ENCODE measurements at regions not wholly inside any gene's neighbourhood (a gene's known extent, or its start where the extent isn't known, plus 50 kb on each side); places are given as distances from the start of the nearest gene placed in this dataset.
"Not testable (repeated sequence)": the region's sequence is repeated elsewhere in the genome, so short reads cannot be mapped to it uniquely, and the experiment has no call there.

DNA sequence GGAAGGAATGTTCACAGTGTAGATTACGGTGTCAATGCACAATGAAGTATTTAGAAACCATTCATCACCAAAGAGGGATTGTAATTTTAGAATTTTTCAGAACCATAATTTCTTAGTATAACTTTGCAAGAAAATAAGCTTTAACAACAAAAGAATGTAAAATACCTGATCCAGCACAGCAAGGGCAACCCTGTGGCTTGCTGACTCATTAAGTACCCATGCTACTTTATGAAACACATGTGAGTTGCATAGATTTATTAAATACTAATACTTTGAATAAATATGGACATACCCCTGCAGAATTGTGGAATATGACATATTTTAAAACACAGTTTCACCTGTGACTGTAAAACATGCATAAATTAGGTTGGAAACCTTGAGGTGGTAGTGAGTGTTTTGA lies 281.3 kb downstream of the ZNF248 start:
- DNase-seq: no peak

DNA sequence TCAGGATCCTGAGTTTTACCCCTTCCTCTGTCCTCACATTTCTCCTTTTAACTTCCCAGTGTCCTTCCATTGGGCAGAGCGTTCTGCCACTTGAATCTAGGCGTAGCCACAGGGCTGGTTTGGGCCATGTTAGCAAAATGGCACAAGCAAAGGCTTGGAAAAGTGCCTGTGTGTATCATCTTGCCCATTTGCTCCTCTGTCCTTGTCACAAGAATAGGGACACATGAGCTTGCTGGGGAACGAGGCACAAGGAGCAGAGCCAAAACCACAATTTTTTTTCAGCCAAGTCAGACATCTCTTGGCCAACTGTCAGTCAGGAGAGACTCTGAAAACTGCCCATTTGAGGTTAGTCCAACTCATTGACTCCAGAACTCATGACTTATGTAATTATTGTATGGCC lies 285.2 kb downstream of the ZNF248 start:
- no peak for DNase-seq

DNA sequence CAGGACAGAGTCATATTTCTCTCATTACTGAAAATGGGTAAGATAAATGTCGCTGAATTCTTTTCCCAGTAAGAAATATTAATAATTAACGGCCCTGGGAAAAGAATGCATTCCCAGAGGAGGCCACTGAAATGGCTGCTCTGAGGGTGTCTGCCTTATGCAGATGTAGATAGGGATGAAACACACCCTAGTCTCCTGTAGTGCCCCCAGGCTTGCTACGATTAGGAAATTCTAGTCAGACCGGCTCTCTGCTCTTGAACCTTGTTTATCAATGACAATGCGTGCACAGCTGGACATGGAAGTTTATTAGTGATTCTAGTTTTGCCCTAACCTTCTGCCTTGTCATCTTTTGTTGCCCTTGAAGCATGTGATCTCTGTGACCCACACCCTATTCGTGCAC lies 291.1 kb downstream of the ZNF248 start:
- no peak for DNase-seq

DNA sequence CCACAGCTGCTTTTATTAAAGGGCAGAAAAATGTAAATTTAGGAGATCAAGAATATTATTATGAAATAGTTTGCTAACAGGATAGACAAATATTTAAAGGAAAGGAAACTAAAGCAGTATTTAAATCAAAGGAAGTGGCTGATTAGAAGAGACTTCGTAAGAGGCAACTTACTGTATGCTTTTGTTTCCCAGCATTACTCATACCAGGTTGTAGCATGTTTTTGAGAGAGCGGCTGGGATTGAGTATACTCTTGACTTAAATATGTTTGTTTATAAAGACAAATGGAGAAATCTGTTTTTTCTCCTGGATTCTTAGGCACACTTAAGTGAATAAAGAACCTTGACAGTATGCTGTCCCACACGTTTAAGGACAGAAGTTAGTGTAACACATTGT lies 293.7 kb downstream of the ZNF248 start:
- DNase-seq: no peak

DNA sequence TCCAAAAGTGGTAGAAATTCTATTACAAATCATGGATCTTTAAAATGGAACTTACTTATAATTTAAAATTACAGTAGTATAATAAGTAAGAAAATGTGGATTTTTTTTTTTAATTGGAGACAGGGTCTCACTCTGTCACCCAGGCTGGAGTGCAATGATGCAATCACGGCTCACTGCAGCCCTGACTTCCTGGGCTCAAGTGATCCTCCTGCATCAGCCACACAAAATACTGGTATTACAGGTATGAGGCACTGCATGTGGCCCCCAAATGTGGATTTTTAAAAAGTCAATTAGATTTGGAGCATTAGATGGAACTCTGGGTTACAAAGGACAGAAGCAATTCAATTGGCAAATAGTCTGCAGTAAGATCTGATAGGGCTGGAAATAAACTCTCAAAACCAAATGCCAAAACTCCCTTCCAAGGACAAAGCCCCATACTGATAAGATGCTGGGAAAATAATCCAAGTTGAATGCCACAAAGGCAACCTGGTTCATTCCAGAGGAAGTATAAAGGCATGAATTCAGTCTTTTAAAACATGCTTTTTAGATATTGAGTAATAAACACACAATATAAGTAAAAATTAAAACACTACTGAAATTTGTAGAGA lies 294.2 kb downstream of the ZNF248 start:
- DNase-seq: no peak

DNA sequence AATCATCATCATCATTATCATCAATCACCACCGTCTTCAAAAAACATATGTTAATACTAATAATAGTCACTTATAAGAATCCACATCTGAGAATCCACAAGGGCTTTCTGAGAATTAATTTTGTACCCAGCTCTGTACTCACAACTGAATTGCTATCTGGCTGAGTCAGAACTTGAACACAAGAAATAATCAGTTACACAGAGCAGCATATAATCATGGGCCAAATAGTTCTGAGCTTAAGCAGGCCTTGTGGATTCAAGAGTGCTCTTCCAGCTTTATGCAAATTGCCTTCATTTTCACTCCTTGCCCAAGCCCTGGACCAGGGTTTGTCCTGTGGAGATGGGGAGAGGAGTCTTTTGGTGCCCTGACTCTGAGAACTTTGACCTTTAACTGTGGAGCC lies 304.5 kb downstream of the ZNF248 start:
- DNase-seq: no peak

DNA sequence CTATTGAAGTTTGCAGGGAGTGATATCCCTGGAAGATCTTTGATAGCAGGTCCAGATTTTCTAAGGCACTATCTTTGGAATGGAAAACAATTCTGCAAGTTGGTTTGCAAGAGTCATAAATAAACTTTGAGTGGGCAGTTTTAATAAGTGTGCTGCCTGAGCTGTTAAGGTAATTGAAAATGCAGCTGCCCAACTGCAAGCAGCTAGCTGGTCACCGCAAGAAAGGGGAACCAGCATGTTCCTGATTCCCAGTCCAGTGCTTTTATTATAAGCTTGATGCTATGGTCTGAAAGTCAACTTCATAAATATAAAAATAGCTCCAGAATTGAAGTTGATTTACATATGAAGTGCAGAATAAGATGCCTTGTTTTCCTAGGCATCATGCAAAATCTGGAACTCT lies 308.4 kb downstream of the ZNF248 start:
- DNase-seq: no peak

DNA sequence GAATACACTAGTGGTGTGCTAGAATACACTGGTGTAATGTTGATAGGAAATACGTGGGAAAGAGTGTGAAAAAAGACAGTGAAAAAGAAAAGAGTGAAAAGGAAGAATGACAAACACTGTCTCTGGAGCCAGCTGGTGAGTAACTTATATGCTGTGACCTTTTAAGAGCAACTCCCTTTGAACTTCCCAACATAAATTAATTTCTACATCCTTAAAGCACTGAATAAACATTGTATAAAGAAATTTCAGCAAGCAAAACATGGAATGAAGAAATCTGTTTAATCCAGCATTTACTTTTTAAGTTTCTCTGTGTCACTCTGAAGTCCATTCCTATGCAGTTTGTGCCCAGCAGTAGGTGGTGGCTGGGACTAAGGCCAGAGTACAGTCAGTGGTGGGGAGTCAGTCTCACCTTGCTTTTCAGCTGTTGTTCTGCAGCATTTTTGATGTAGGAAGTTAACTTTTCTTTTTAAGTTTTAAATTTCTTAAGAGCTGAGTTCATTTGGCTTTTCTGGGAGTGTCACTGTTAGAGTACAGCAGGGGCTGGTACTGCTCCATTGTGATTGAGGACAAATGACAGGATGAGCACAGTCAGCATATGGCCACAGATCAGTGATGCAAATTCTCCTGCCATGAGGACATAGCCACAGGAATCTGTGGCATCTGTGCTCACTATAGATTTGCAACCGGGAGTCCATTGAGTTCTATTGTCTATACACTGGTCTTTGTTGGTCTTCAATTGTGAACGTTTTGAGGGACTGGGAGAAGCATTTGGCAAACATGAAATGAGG lies 321.8 kb downstream of the ZNF248 start:
- DNase-seq: no peak

DNA sequence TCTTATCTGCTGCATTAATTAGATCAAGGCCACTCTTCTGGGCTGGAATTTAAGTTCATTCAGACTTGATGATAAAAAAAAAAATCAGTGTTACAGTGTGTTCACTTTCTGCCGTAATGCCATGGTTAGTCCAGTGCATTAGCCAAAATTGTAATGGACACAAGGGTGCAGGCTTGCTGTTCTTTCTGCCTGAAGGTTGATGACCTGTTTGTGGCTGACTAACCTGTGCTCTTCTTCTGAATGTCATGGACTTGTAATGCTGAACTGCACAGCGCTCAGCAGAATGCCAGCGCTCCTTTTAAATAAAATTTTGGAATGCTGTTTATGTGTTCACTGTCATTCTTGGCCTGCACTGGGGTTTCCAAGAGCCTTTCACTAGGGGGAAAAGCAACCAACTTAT lies 323.2 kb downstream of the ZNF248 start:
- no peak for DNase-seq

DNA sequence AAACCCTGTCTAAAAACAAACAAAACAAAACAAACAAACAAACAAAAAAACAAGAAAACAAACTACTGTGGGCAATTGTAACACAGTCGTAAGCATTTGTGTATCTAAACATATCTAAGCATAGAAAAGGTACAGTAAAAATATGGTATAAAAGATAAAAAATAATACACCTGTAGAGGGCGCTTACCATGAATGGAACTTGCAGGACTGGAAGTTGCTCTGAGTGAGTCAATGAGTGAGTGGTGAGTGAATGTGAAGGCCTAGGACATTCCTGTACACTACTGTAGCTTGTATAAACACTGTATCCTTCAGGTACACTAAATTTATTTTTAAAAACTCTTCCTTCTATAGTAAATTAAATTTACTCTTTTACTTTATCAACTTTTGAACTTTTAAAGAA lies 332.0 kb downstream of the ZNF248 start:
- DNase-seq: not testable (repeated sequence)

DNA sequence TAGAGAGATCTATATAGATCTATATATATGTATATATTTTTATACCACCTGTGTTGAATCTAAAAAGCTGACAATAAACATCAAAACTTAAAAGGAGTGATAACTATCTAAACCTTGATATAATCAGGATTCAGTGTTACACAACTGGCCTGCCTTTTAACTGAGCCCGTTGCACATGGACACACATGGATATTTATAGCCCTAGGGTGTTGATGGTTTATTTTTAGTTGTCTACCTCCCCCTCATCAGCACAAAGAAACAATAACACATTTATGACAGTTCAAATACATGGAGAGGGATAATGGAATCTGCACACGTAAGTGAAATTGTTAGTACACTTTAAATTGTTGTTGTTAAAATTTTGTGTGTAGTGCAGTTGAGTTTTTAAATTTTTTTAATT lies 336.9 kb downstream of the ZNF248 start:
- DNase-seq: no peak

DNA sequence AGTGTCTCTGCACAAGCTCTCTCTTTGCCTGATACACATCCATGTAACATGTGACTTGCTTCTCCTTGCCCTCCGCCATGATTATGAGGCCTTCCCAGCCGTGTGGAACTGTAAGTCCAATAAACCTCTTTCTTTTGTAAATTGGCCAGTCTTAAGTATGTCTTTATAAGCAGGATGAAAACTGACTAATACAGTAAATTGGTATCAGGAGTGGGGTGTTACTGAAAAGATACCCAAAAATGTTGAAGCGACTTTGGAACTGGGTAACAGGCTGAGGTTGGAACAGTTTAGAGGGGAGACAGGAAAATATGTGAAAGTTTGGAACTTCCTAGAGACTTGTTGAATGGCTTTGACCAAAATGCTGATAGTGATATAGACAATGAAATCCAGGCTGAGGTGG lies 346.9 kb downstream of the ZNF248 start:
- DNase-seq: not testable (repeated sequence)

DNA sequence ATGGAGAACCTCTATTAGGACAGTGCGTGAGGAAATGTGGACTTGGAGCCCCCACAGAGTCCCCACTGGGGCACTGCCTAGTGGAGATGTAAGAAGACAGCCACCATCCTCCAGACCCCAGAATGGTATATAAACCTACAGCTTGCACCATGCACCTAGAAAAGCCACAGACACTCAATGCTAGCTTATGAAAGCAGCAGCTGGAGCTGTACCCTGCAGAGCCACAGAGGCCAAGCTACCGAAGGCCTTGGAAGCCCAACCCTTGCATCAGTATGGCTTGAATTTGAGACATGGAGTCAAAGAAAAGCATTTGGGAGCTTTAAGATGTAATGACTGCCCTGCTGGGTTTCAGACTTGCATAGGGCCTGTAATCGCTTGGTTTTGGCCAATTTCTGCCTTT lies 361.3 kb downstream of the ZNF248 start:
- DNase-seq: no peak

DNA sequence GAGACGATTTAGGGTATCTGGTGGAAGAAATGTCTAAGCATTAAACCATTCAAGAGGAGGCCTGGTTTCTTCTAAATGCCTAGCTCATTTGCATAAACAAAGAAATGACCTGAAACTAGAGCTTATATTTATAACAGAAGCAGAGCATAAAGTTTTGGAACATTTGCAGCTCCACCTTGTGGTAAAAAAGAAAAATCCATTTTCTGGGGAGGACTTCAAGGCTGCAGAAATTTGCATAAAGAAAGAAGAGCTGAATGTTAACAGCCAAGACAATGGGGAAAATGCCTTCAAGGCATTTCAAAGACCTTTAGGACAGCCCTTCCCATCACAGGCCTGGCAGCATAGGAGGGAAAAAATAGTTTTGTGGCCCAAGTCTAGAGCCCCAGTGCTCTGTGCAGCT lies 362.0 kb downstream of the ZNF248 start:
- DNase-seq: no peak

DNA sequence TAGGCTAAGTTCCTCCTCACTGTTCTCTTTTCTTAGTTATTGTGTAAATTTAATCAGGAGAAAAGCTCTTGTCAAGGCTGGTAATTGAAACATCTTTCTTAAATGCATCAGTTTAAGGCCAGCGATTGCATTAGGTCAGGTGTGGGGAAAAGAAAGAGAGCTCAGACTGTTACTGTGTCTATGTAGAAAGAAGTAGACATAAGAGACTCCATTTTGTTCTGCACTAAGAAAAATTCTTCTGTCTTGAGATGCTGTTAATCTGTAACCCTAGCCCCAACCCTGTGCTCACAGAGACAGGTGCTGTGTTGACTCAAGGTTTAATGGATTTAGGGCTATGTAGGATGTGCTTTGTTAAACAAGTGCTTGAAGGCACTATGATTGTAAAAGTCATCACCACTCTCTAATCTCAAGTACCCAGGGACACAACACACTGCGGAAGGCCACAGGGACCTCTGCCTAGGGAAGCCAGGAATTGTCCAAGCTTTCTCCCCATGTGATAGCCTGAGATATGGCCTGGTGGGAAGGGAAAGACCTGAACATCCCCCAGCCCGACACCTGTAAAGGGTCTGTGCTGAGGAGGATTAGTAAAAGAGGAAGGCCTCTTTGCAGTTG lies 364.1 kb downstream of the ZNF248 start:
- not testable (repeated sequence) for DNase-seq

DNA sequence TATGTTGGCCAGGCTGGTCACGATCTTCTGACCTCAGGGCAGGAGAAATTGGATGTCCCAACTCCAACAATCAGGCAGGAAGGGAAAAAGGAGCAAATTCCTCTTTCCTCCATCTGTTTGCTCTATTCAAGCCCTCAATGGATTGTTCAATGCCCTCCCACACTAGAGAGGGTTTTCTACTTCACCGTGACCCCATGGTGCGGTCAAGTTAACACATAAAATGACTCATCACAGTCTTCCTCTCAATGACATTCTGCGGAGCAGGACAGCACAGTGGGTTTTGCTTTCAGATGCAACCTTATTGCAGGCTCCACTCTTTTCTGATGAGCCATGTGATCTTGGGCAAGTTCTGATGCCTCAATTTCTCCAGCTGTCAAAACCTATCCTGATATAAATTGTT lies 364.9 kb downstream of the ANKRD30A start:
- no peak for DNase-seq

DNA sequence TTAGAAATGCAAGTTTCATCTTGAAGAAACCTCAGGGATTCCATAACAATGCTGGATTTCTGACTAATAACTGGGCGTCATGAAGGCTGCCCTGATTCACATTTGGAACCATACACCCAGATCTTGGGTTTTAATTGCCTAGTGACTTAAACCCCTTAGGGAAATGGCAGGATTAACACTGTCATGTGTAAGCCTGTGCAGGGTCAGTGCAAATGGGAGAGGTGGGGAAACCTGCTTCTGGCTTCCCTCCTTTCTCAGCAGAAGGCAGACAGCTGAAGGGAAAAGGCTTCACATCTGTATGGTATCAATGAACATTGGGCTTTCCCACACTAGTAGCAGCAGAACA lies 364.2 kb downstream of the ANKRD30A start:
- DNase-seq: no peak

DNA sequence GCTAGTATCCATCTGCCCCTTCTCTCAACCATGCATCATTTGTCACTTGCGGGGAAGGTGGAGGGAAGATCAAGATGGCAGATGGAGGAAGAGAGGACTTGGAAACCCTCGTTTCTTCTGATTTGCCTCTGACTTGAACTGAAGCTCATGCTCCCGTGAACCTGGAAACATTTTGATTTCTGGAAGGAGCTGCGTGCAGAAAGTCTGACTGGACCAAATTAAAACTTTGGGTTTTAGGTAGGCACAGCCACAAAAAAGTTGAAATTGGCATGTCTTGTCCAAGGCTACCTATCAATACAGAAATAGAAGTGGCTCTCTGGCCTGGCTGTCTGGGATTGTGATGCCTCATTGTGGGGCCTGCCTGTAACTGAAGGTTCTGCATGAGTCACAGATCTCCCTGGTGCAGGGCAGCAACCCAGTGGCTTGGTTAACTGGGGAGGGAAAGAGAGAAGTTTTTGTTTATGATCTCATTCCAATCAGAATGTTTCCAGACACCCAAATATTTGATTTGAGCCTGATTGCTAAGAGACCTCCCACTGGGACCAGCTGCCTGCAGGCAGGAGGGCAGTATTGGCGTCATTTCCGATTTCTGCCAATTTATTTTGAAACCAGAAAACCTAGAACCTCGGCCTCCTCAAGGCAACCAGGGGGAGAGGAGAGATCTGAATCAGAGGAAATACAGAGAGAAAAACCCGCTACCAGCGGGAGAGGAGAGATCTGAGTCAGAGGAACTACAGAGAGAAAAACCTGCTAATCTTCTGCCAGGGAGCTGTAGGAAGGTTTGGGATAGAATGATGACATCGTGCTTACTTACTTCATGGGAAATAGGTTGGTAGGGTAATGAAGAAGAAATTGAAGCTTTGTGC lies 363.6 kb downstream of the ANKRD30A start:
- no peak for DNase-seq

DNA sequence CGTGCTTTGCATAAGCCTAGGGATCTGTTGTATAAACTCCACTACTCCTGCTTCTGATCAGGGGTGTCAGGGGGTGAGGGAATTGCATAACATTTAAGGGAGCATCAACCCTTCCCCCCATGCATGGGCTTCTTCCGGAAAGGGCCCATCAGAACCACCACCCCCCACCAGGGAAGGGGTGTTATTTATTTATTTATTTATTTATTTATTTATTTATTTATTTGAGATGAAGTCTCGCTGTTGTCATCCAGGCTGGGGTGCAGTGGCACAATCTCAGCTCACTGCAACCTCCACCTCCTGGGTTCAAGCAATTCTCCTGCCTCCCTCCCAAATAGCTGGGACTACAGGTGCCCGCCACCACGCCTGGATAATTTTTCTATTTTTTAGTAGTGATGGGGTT lies 355.2 kb downstream of the ANKRD30A start:
- not testable (repeated sequence) for DNase-seq

DNA sequence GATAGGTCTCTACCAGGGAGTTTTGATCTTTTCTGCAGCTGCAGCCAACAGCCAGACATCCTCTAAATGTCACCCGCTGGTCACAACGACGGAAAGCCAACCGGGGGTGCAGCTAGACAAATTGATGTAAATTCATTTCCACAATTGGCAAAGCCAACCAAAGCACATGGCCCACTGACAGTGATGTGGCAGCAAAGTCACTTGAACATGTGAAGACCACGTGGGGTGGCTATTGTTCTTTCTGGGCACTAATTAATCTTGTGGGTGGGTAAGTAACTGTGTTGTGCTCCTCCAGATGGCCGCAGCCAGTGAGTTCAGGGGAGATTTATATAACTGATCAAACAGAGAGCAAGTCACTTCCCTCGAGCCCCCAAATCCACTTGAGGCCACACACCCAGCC lies 354.1 kb downstream of the ANKRD30A start:
- DNase-seq: no peak

DNA sequence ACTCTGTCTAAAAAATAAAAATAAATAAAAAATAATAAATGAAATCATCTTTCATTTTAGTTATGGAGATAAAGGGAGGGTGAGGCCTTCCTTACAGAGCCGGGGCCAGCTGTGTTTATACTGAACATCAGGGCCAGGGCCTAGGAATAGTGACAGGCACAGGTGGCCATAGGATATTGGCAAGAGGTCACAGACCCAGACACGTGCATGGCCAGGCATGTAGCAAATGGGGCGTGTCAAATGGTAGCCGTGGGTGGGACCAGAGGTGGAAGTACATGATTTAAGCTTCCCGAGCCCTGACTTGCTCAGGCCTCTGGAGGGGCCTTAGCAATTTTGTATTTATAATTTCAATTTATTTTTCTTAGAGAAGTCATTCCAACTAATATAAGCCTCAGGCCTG lies 353.0 kb downstream of the ANKRD30A start:
- no peak for DNase-seq

DNA sequence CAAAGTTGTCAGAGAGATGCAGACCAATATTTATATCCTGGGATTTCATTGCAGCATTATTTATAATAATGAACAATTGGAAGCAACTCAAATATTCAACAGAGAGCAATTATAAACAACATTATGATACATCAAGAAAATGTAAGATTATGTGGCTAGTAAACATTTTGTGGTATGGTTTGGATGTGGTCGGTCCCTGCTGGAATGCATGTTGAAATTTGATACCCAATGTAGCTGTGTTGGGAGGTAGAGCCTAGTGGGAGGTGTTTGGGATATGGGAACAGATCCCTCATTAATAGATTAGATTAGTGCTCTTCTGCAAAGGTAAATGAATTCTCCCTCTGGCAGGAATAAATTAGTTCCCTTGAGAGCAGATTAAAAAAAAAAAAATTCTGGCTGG lies 350.9 kb downstream of the ANKRD30A start:
- no peak for DNase-seq

DNA sequence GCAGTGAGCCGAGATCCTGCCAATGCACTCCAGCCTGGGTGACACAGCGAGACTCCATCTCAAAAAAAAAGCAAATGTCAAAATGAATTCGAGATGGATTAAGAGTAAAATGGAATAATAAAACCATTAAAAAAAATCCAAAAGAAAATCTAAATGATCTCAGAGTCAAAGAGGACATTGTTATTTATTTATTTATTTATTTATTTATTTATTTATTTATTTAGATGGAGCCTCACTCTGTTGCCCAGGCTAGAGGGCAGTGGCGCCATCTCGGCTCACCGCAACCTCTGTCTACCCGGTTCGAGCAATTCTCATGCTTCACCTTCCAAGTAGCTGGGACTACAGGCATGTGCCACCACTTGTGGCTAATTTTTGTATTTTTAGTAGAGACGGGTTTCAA lies 349.2 kb downstream of the ANKRD30A start:
- DNase-seq: no peak

Measured in muscle of arm (tissue), 1 donor.